K562 (cell line): ENCODE measurements at regions not wholly inside any gene's neighbourhood (a gene's known extent, or its start where the extent isn't known, plus 50 kb on each side); places are given as distances from the start of the nearest gene placed in this dataset.

Experiments used
- ARID3B ChIP-seq: fragments of 250-450 bp; sonication (Bioruptor Pico); IDR thresholded peaks from 2 replicates; pipeline ENCODE4 v1.4.0; 2020; ENCODE audit warnings: borderline replicate concordance
- MTA1 ChIP-seq: fragments of 450-650 bp; IDR thresholded peaks from 2 replicates; pipeline ENCODE4 v1.6.1; 2017; ENCODE audit warnings: borderline replicate concordance
- NR3C1 ChIP-seq: sonication (generic); formaldehyde crosslinking; IDR thresholded peaks from 2 replicates; pipeline ENCODE4 v1.8.1; 2022; ENCODE audit warnings: missing genetic modification reagents
- RBM39 ChIP-seq: fragments of 200-400 bp; formaldehyde crosslinking; optimal IDR thresholded peaks from 2 replicates; pipeline ENCODE3; 2018; ENCODE audit warnings: low read depth, low read length
- ZNF253 ChIP-seq: fragments of 250-450 bp; sonication (Bioruptor Pico); conservative IDR thresholded peaks from 2 replicates; pipeline ENCODE4 v1.6.1; 2021; ENCODE audit warnings: mild to moderate bottlenecking
- TF ChIP-seq, protein P1 (sequence below): fragments of 250-450 bp; sonication (Bioruptor Pico); IDR thresholded peaks from 2 replicates; pipeline ENCODE4 v1.4.0; 2020

DNA sequence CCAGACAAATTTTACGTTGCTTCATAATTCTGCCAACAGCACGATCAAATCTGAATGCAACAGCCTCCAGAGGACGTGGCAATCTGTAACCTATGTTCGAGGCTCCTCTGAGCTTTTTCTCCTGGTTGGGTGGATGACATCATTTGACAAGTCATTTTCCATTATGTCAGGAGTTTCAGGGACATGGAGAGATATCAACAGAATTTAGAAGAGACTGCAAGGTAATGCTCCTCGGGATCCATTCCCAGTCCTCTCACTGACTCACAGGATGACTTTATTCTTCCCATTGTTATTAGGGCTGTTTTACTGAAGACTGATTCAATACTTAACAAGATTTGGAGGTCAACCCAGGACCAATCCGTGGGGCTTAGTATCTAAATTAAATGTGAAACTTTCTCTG is 72.5 kb upstream of the RNF152 start (continued):
- TF ChIP-seq, protein P1, sequence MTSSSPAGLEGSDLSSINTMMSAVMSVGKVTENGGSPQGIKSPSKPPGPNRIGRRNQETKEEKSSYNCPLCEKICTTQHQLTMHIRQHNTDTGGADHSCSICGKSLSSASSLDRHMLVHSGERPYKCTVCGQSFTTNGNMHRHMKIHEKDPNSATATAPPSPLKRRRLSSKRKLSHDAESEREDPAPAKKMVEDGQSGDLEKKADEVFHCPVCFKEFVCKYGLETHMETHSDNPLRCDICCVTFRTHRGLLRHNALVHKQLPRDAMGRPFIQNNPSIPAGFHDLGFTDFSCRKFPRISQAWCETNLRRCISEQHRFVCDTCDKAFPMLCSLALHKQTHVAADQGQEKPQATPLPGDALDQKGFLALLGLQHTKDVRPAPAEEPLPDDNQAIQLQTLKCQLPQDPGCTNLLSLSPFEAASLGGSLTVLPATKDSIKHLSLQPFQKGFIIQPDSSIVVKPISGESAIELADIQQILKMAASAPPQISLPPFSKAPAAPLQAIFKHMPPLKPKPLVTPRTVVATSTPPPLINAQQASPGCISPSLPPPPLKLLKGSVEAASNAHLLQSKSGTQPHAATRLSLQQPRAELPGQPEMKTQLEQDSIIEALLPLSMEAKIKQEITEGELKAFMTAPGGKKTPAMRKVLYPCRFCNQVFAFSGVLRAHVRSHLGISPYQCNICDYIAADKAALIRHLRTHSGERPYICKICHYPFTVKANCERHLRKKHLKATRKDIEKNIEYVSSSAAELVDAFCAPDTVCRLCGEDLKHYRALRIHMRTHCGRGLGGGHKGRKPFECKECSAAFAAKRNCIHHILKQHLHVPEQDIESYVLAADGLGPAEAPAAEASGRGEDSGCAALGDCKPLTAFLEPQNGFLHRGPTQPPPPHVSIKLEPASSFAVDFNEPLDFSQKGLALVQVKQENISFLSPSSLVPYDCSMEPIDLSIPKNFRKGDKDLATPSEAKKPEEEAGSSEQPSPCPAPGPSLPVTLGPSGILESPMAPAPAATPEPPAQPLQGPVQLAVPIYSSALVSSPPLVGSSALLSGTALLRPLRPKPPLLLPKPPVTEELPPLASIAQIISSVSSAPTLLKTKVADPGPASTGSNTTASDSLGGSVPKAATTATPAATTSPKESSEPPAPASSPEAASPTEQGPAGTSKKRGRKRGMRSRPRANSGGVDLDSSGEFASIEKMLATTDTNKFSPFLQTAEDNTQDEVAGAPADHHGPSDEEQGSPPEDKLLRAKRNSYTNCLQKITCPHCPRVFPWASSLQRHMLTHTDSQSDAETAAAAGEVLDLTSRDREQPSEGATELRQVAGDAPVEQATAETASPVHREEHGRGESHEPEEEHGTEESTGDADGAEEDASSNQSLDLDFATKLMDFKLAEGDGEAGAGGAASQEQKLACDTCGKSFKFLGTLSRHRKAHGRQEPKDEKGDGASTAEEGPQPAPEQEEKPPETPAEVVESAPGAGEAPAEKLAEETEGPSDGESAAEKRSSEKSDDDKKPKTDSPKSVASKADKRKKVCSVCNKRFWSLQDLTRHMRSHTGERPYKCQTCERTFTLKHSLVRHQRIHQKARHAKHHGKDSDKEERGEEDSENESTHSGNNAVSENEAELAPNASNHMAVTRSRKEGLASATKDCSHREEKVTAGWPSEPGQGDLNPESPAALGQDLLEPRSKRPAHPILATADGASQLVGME = no peak
- TF ChIP-seq ARID3B (CRISPR knock-in tag) (no peak), MTA1 (no peak), NR3C1 (CRISPR knock-in tag) (no peak), ZNF253 (CRISPR knock-in tag) (no peak), RBM39 (no peak)
